IPS DF 4.7 (cell line): ENCODE measurements at regions not wholly inside any gene's neighbourhood (a gene's known extent, or its start where the extent isn't known, plus 50 kb on each side); places are given as distances from the start of the nearest gene placed in this dataset.
"Not testable (repeated sequence)": the region's sequence is repeated elsewhere in the genome, so short reads cannot be mapped to it uniquely, and the experiment has no call there.

ENCODE experiments used
- DNase-seq: peaks from one replicate; pipeline ENCODE4 v3.0.0-alpha.2; 2013; ENCODE audit warnings: low spot score; ENCODE audit errors: extremely low read depth

DNA sequence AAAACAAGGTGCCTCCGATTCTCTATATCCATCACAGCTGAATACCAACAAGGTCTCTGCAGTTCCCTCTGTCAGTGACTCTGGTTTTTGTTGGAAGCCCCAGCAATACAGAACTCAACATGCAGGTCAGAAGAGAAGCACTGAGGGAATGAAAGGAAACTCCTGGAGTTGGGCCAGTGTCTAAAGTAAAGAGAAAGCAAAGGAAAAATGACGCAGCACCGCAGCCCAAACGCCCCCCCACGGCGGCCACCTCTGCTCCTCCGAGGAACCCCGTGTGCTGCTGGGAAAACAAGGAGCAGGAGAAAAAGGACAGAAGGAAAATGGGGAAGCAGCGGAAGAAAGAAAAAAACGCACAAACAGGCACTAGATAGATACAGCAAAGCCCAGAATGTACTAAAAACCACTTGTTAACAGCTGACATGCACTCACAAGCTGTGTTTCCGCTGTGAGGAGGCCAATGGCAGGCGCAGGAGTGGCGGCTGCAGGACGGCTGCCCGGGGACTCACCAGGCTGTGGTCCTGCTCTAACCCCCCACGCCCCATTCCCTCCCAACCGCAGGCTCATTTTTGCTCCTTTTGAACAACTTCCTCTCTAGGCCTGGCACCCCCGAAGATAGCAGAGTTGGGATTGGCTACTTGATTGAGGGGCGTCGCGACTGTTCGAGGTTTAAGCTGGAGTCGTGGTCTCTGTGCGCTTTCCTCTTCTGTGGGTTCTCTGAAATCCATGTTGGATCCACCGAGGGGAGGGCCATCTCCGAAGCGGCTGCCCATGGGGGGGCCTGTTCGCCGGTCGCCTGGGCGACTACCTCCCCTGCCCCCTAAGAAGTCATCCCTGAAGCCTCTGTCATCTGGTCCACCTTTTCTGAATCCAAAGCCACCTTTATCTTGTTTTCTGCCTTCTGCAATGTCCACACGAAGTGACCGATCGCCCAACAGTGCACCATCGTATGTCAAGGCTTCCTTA lies 204.8 kb downstream of the HIBADH start:
- not testable (repeated sequence) for DNase-seq

GRCh38 chr7:27459021-27459730 lies 203.5 kb downstream of the HIBADH start:
- no peak for DNase-seq

DNA sequence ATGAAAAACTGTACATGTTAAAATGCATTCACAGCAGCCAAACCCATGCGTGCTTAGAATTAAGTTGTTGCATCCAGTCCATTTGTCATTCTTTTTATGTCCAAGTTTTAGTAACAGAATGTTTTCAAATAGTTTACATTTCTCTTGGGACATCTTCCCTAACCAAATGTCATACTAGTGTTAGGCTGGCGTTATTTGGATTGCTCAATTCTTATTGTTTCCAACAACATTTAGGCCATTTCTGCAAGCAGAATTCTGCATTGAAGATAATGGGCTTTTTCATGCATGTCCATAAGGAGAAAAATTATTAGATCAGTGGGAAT lies 203.0 kb downstream of the HIBADH start:
- DNase-seq = no peak

DNA sequence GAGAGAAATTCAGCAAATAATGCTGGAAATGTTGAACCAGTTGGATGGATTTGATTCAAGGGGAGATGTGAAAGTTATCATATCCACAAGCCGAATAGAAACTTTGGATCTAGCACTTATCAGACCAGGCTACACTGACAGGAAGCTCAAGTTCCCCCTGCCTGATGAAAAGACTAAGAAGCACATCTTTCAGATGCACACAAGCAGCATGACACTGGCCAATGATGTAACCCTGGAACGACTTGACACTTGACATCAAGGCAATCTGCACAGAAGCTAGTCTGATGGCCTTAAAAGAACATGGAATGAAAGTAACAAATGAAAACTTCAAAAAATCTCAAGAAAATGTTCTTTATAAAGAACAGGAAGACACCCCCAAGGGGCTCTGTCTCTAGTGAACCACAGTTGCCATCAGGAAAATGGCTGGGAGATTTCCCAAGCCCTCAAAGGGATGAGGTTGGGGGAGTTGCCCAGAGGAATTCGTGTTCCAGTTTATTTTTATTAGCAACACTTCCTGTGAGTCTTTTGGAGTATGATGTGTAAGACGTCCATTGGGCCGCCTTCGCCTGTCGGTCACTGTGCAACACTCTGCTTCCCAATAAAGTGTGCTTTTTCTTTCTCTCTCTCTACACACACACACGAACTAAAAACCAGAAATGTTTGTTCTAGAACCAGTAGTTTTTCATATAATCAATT lies 200.0 kb downstream of the HIBADH start:
- no peak for DNase-seq

GRCh38 chr7:27464970-27465369 lies 197.7 kb downstream of the HIBADH start:
- no peak for DNase-seq

- DNase-seq = no peak
These were observed 196.0 kb downstream of the HIBADH start for GRCh38 chr7:27466703-27467102.

DNA sequence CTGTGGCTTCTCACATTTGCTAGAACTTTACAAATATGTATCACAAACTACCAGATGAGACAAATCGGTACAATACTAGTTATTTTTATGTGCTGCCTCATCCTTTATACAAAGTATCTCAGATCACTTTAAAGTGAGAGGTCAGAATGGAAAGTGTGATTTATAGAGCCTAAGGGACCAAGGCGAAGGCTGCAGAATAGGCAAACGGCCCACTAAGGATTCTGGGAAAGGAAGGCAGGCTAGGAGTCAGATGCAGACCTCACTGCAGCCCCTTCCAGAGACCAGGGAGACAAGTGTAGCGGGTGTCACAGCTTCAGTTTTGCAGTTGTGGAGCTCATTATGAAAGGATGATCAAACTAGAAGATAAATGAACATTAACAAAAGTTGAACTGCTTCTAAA lies 190.6 kb downstream of the HIBADH start:
- DNase-seq = no peak
